GM12864 (cell line): ENCODE measurements at regions not wholly inside any gene's neighbourhood (a gene's known extent, or its start where the extent isn't known, plus 50 kb on each side); places are given as distances from the start of the nearest gene placed in this dataset.

Experiments
- DNase-seq: peaks from one replicate; pipeline ENCODE4 v3.0.0-alpha.2; 2011; ENCODE audit warnings: low read depth
- H3K4me3 ChIP-seq: 2 replicates; pipeline ENCODE4 v1.5.1; 2011; ENCODE audit warnings: mild to moderate bottlenecking, low read depth, low read length, control low read depth
- TF ChIP-seq, protein P1 (sequence below): IDR thresholded peaks from 2 replicates; pipeline ENCODE4 v1.5.1; 2011; ENCODE audit warnings: low read depth, mild to moderate bottlenecking, moderate library complexity, low read length, control low read depth, inconsistent platforms; ENCODE audit errors: missing control alignments

DNA sequence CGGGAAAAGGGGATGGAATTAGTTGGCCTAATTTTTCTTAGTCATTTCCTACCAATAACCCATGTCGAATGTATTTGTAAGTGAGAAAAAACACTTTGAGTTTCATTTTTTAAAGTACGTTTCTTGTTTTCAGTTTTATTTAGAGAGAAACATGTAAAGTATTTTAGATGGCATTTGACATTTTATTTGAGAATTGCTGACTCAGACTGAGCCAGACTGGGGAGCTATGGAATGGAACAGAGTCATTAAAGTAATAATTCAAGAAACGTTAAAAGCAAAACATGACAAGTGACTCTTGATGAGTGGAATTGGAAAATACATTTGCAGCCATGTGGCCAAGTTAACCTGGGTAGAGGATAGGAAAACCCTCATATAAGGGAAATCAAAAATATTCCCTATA, 286.1 kb upstream of the NPSR1 start:
- no peak overlapping the region for H3K4me3 ChIP-seq
- TF ChIP-seq, protein P1, sequence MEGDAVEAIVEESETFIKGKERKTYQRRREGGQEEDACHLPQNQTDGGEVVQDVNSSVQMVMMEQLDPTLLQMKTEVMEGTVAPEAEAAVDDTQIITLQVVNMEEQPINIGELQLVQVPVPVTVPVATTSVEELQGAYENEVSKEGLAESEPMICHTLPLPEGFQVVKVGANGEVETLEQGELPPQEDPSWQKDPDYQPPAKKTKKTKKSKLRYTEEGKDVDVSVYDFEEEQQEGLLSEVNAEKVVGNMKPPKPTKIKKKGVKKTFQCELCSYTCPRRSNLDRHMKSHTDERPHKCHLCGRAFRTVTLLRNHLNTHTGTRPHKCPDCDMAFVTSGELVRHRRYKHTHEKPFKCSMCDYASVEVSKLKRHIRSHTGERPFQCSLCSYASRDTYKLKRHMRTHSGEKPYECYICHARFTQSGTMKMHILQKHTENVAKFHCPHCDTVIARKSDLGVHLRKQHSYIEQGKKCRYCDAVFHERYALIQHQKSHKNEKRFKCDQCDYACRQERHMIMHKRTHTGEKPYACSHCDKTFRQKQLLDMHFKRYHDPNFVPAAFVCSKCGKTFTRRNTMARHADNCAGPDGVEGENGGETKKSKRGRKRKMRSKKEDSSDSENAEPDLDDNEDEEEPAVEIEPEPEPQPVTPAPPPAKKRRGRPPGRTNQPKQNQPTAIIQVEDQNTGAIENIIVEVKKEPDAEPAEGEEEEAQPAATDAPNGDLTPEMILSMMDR = no peak
- DNase-seq = no peak

DNA sequence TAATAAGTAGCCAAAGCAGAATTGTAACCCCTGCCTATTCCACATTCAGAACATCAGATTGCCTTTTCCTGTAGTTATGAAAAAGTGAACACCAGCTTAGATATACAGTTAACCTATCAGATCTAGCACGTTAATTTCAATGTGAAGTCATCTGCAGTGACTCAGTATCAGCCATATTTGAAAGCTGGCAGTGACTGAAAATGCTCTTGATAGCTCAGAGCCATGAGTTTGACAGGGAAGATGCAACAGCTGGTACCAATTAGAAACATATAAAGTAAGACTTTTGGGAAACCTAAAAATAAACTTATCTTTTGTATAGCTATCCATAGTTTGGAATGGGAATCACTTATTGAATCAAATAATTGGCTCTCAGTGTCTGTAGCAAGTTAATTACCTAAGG, 284.1 kb upstream of the NPSR1 start:
- DNase-seq = no peak
- TF ChIP-seq, protein P1 = no peak
- H3K4me3 ChIP-seq = no peak overlapping the region

DNA sequence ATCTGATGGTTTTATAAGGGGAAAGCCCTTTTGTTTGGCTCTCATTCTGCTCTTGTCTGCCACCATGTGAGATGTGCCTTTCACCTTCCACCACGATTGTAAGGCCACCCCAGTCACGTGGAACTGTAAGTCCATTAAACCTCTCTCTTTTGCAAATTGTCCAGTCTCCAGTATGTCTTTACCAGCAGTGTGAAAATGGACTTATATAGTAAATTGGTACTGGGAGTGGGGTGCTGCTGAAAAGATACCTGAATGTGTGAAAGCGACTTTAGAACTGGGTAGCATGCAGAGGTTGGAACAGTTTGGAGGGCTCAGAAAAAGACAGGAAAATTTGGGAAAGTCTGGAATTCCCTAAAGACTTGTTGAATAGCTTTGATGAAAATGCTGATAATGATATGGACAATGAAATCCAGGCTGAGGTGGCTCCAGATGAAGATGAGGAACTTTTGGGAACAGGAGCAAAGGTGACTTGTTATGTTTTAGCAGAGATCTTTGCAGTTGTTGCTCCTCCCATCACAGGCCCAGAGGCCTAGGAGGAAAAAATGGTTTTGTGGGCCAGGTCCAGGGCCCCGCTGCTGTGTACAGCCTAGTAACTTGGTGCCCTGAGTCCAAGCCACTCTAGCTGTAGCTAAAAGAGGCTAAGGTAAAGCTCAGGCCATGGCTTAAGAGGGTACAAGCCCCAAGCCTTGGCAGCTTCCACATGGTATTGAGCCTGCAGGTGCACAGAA, 275.7 kb upstream of the NPSR1 start:
- TF ChIP-seq, protein P1 = no peak
- no peak overlapping the region for H3K4me3 ChIP-seq

DNA sequence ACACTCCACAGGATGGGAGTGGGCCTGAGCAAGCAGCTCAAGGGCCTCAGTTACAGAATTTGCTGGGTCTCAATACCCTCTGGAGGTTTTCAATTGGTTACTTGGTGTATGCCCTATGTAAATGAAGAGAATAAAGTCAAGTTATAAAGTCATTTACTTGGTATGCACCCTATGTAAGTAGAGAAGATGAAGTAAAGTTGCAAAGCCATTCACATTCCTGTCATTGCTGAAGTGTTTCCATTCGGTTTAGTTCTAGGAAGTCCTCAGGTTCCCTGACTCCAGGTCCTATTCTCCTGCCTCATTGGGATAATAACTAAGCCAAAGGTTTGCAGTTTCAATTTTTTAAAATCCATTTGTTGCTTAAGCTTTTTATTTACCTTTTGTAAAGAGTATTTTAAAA, 272.6 kb upstream of the NPSR1 start:
- H3K4me3 ChIP-seq = no peak overlapping the region
- TF ChIP-seq, protein P1 = no peak
- no peak for DNase-seq

More for the DNA sequence above, 275.7 kb upstream of the NPSR1 start:
- no peak for DNase-seq

DNA sequence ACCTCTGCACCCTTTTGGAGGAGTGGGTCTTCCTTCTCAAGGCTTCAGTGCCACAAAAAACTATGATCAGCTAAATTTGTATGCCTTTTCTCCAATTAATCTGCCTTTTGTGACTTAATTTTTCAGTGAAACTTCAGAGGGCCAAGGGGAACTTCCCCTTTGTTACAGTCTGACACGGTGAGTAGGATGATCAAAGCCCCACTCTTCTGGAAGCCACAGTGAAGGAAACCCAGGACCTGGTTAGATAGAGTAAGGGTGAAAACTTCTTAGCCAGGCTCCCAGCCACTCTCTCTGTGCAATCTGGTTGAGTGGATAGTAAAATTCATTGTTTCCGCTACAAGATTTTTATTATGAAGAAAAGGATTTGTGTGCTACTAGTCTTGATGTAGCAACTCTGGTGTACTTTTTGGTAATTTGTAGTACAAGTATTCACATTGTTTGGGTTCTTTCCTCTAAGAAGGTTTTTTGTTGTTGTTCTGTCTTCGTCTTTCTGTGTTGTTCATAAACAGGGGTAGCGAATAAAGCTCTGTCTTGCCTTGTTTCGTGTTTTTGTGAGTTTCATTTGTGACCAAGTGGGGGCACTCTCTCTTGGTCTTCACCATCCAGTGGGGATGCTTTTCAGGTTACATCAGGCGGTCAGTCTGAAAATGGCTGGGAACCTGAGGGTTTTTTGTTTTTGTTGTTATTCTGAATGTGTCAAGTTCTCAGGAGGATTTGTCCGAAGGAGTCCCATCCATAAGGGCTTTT, 268.5 kb upstream of the NPSR1 start:
- TF ChIP-seq, protein P1 = no peak

DNA sequence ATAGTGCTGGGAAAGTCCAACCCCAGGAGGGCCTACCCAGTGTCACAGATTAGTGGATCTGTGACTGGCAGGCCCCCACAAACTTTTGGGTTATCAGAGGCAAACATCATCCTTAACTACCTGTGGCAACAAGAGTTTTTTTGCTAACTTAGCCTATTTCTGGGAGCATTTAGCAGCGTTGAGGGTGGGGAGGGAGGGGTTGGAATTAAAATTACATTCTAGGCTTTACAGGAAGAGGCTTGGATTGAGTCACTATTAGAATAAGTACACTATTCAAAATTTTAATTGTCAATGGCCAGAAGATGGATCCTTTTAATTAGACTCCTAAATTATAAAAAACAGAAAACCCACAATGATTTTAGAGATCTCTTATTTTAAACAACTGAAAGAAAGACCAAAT, 267.9 kb upstream of the NPSR1 start:
- TF ChIP-seq, protein P1 = no peak
- H3K4me3 ChIP-seq = no peak overlapping the region
- DNase-seq = no peak

More for the DNA sequence above, 268.5 kb upstream of the NPSR1 start:
- no peak for DNase-seq
- no peak overlapping the region for H3K4me3 ChIP-seq
